Ectodermal cell (in vitro differentiated cells): ENCODE measurements at regions not wholly inside any gene's neighbourhood (a gene's known extent, or its start where the extent isn't known, plus 50 kb on each side); places are given as distances from the start of the nearest gene placed in this dataset.
"Not testable (repeated sequence)": the region's sequence is repeated elsewhere in the genome, so short reads cannot be mapped to it uniquely, and the experiment has no call there.

Experiments
- H3K27ac ChIP-seq: 2 replicates; pipeline ENCODE4 v1.7.0; 2013; ENCODE audit warnings: mild to moderate bottlenecking, low read depth, low read length; ENCODE audit not compliant: insufficient read depth, poor library complexity, severe bottlenecking
- H3K27me3 ChIP-seq: 2 replicates; pipeline ENCODE4 v1.7.0; 2013; ENCODE audit warnings: mild to moderate bottlenecking, low read length; ENCODE audit not compliant: insufficient read depth, control insufficient read depth, poor library complexity, severe bottlenecking
- H3K36me3 ChIP-seq: one replicate; pipeline ENCODE4 v1.7.0; 2013; ENCODE audit warnings: low read length; ENCODE audit not compliant: control insufficient read depth, insufficient read depth
- H3K4me1 ChIP-seq: one replicate; pipeline ENCODE4 v1.7.0; 2013; ENCODE audit warnings: low read length; ENCODE audit not compliant: control insufficient read depth, insufficient read depth
- H3K4me3 ChIP-seq: 2 replicates; pipeline ENCODE4 v1.7.0; 2013; ENCODE audit warnings: low read depth, low read length, control low read depth; ENCODE audit not compliant: insufficient read depth
- H3K9me3 ChIP-seq: 2 replicates; pipeline ENCODE4 v1.7.0; 2013; ENCODE audit warnings: mild to moderate bottlenecking, low read length, moderate library complexity; ENCODE audit not compliant: control insufficient read depth
- WGBS, 2 experiments: methylation state at CpG; one replicate each; pipeline ENCODE4 v1.1.7; 2013; ENCODE audit warnings: missing lambda C conversion rate in 2 of 2; 5-methylcytosine and 5-hydroxymethylcytosine counted together

DNA sequence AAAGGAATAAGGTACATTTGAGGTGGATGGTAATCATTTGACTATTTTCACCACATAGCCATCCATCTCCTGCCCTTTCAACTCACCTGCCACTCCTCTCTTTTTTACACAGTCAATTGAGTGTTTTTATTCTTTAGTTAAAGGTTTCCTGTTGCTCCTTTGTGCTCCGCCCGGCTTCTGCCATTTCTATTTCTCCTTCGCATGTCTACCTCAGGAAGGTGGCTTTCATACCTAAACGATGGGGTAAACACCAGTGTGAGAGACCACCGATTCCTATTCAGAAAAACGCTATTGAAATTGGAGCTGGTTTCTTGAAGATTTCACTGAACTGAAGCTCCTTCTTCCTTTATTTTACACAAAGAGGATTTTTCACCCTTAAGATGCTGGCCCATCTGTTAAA, 1628.0 kb upstream of the PIK3C3 start:
- H3K36me3 ChIP-seq: no peaks in the 10 kb centered on the region
- 23 to 40% methylated on average over 6 of the region's 6 CpGs for WGBS, 2 experiments
- H3K4me1 ChIP-seq: peaks cover 8% of the 10 kb centered on the region
- no peak overlapping the region for H3K27ac ChIP-seq
- no peaks in the 10 kb centered on the region for H3K27me3 ChIP-seq
- H3K9me3 ChIP-seq: no peaks in the 10 kb centered on the region
- H3K4me3 ChIP-seq: no peak overlapping the region

DNA sequence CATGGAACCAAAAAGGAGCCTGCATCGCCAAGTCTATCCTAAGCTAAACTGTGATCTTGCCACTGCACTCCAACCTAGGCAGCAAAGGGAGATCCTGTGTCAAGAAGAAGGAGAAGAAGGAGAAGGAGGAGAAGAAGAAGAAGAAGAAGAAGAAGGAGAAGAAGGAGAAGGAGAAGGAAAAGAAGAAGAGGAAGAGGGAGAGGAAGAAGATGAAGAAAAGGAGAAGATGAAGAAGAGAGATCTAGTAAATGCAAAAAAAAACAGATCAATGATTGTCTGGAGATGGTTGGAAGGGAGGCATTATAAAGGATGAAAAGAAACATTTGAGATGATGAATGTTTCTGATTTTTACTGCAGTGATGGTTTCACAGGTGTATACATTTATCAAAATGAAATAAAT, 1629.0 kb upstream of the PIK3C3 start:
- no peak overlapping the region for H3K27ac ChIP-seq
- no peak overlapping the region for H3K4me3 ChIP-seq
- H3K27me3 ChIP-seq: no peaks in the 10 kb centered on the region
- WGBS, 2 experiments: 88 to 95% methylated on average over 1 of the region's 1 CpG
- H3K9me3 ChIP-seq: no peaks in the 10 kb centered on the region
- no peaks in the 10 kb centered on the region for H3K36me3 ChIP-seq
- H3K4me1 ChIP-seq: peaks cover 8% of the 10 kb centered on the region

DNA sequence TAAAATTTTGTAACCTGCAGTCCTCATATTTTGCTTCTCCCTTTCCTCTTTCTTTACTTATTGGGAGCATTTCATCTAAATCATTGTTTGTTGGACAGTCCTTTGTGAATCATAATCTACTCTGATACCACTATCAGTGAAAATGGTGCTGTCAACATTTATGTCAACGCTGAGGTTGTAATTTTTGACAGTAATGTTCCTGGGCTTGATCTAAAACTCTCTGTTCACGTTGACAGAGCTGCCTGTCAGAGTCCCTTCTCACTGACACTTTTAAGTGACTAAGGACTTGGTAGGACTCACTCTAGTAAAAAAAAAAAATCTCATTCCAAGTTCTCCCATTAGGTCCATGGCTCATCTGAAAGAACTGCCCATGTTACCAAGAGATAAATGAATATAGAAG, 1640.8 kb upstream of the PIK3C3 start:
- Histone ChIP-seq H3K27me3 (no peaks in the 10 kb centered on the region), H3K4me1 (no peaks in the 10 kb centered on the region), H3K36me3 (no peaks in the 10 kb centered on the region), H3K9me3 (no peaks in the 10 kb centered on the region), H3K27ac (no peak overlapping the region), H3K4me3 (no peak overlapping the region)
- WGBS, 2 experiments: 88 to 89% methylated on average over 2 of the region's 2 CpGs

DNA sequence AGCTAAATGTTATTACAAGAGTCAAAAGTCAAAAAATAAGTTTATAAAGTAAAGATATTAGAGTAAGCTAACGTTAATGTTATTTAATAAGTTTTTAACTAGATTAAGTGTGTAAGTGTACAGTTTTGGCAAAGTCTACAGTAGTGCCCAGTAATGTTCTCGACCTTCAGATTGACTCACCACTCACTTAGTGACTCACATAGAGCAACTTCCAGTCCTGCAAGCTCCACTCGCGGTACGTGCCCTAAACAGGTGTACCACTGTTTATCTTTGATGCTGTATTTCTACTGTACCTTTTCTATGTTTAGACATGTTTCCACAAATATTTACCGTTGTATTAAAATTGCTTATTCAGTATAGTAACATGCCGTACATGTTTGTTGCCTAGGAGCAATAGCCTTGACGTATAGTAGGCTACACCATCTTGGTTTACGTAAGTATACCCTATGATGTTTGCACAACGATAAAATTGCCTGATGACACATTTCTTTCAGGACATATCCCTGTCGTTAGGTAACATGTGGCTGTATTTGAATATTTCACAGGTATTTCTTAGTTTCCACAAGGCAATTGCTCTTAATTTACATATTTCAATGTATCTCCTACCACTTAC, 1641.9 kb upstream of the PIK3C3 start:
- H3K4me3 ChIP-seq: no peak overlapping the region

DNA sequence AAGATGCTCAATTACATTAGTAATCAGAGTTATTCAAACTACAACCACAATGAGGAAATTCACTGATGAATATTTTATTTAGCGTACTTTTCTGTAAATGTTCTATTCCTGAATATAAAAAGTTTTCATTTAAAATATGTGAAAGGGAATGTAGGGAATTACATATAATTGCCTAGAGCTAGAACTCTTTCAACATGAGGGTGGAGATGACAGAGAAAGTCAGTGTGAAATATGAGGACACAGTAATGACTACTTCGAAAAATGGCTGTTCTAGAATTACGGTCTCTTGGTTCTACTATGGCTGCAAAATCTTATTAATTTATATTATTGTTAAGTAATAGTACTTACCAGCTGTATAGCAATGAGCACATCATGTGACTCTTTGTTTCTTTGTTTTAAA, 1647.4 kb upstream of the PIK3C3 start:
- Histone ChIP-seq H3K27me3 (no peaks in the 10 kb centered on the region), H3K27ac (no peak overlapping the region), H3K4me1 (no peaks in the 10 kb centered on the region), H3K4me3 (no peak overlapping the region), H3K36me3 (no peaks in the 10 kb centered on the region), H3K9me3 (no peaks in the 10 kb centered on the region)
- WGBS, 2 experiments: 86 to 94% methylated on average over 1 to 3 of the region's 3 CpGs

More for the DNA sequence above, 1641.9 kb upstream of the PIK3C3 start:
- no peaks in the 10 kb centered on the region for H3K4me1 ChIP-seq
- no peak overlapping the region for H3K27ac ChIP-seq
- H3K36me3 ChIP-seq: no peaks in the 10 kb centered on the region
- no peaks in the 10 kb centered on the region for H3K27me3 ChIP-seq
- no peaks in the 10 kb centered on the region for H3K9me3 ChIP-seq
- WGBS, 2 experiments: 94 to 96% methylated on average over 10 to 11 of the region's 11 CpGs

DNA sequence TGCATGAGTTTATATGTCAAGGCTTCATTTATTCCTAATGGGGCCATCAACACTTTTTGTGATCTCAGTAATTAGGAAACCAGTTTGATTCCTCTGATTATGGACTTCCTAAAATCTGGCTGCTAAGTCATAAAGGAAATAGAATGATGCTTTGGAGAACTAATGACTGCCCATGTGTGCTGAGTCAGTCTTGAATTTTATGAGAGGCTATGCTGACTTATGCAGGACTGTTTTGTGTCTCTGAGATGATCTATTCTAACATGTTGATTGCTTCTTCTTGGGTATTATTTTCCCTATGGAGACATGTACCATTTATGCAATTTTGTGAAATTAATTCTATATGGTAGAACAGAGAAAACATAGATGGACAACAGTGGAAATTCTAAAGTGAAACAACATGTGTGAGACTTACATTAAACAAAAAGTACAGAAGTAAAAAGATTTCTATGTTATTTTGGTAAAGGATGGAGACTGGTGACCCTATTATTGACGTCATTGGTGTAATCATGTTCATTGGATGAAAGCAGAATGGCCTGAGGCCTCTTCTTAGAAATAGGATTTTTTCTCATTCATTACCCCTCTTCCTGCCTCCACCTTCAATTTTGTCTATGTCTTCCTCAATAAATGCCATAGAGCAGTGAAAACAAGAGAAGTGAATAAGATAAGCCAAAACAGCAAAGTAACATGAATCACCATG, 1658.2 kb upstream of the PIK3C3 start:
- WGBS, 2 experiments: 88 to 90% methylated on average over 1 of the region's 1 CpG

DNA sequence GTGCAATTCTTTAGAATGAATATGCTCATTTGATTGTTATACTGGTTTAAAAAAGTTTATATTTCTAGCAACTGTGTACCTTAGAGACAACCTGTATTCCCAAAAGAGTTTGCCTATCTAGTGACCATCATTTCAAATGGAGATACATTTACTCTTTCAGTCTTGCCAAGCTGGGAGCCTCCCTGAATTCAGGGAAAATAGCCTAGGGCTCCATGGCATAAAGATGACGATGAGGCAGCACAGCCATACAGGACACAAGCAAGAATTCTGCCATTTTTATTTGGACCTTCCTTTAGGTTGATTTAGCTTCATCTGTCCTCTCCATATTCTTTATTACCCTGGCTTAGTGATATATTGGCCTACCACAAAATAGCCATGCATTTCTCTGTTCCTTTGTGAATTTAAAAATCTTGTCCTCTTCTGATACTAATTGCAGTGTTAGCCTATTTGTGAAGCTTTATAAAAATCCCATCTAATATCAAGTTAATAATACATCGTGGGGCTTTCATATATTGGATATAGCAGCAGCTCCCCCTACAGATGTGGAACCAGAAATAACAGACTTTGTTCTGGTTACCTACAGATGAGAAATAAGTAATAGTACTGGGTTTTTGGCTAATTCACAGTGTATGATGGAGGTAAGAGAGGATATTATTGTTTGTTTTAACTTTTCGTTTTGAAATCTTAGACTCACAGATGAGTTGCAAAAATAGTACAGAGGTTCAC, 1661.9 kb upstream of the PIK3C3 start:
- no peak overlapping the region for H3K4me3 ChIP-seq
- no peak overlapping the region for H3K27ac ChIP-seq
- H3K36me3 ChIP-seq: no peaks in the 10 kb centered on the region
- WGBS, 2 experiments: 20 to 58% methylated on average over 1 to 3 of the region's 3 CpGs
- H3K27me3 ChIP-seq: no peaks in the 10 kb centered on the region
- H3K9me3 ChIP-seq: no peaks in the 10 kb centered on the region
- no peaks in the 10 kb centered on the region for H3K4me1 ChIP-seq

More for the DNA sequence above, 1658.2 kb upstream of the PIK3C3 start:
- H3K4me1 ChIP-seq: no peaks in the 10 kb centered on the region
- H3K4me3 ChIP-seq: no peak overlapping the region
- H3K9me3 ChIP-seq: no peaks in the 10 kb centered on the region
- H3K27me3 ChIP-seq: no peaks in the 10 kb centered on the region
- H3K27ac ChIP-seq: no peak overlapping the region
- no peaks in the 10 kb centered on the region for H3K36me3 ChIP-seq

DNA sequence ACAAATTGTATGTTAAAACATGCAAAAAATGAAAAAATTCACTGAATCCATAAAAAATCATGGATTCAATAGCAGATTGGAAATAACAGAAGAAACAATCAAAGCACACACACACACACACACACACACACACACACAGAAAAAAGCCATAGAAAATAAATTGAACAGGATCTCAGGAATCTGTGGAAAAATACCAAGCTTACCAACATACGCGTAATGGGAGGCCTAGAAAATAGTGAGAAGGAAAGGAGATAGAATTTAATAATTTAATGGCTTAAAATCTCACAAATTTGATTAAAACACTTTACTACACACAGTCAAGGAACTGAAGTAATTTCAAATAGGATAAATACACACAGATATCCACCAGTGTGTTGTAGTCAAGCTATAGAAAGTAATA, 1671.5 kb upstream of the PIK3C3 start:
- Histone ChIP-seq H3K27me3 (no peaks in the 10 kb centered on the region), H3K27ac (no peak overlapping the region), H3K9me3 (no peaks in the 10 kb centered on the region), H3K4me3 (no peak overlapping the region), H3K4me1 (no peaks in the 10 kb centered on the region), H3K36me3 (no peaks in the 10 kb centered on the region)
- WGBS, 2 experiments: no CpG with 5 or more reads among the region's 2 CpGs

DNA sequence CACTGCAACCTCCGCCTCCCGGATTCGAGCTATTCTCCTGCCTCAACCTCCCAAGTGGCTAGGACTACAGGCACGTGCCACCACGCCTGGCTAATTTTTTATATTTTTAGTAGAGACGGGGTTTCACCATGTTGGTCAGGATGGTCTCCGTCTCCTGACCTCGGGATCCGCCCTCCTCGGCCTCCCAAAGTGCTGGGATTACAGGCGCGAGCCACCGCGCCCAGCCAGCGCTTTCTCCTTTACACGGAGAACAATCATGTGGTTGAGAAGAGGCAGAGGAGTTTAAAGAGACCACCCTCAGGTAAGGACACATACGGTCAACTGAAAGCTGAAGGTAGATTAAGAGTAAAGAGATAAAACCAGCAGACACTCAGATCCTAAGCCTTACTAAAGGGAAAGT, 1673.7 kb upstream of the PIK3C3 start:
- H3K27ac ChIP-seq, H3K4me1 ChIP-seq, H3K4me3 ChIP-seq, H3K36me3 ChIP-seq, H3K27me3 ChIP-seq, H3K9me3 ChIP-seq: not testable (repeated sequence)
- WGBS, 2 experiments: 92 to 95% methylated on average over 17 of the region's 17 CpGs

DNA sequence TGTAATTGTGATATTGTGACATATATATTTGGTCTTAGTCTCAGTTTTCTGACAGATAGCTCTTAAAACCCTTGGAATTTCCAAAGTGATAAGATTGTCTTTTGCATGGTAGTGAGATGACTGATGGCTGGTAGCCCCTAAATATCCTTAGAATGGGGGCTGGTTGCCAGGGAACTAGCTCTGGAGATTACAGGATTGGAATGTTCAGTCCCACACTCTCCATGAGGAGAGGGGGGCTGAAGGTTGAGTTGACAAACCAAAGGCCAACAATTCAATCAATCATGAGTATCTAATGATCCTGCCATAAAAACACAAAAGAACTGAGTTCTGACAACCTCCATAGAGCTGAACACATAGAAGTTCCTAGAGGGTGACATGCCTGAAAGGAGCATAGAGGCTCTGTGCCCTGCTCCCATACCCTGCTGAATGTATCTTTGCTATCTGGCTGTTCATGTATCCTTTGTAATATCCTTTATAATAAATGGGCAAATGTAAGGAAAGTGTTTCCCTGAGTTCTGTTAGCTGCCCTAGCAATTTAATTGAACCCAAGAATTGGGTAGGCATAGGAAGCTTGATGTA, 1680.3 kb upstream of the PIK3C3 start:
- Histone ChIP-seq H3K27ac (peak overlapping the region; percentile 18), H3K36me3 (no peaks in the 10 kb centered on the region), H3K27me3 (no peaks in the 10 kb centered on the region), H3K4me3 (no peak overlapping the region), H3K9me3 (no peaks in the 10 kb centered on the region), H3K4me1 (peaks cover 14% of the 10 kb centered on the region)
